ENCODE measurements at regions not wholly inside any gene's neighbourhood (a gene's known extent, or its start where the extent isn't known, plus 50 kb on each side); places are given as distances from the start of the nearest gene placed in this dataset.
A peak's percentile ranks its signal among the peaks of the same experiment; 100 is the strongest.

GRCh38 chr20:17838921-17839320 lies 129.7 kb downstream of the SNX5 start:
- peaks cover 2% of the 10 kb centered on the region; the same call in 1 of the 2 replicates for H3K4me1 ChIP-seq (ENCODE audit: insufficient read depth, low read length)
- H3K27me3 Mint-ChIP-seq (ENCODE audit: low read depth): no peaks in the 10 kb centered on the region; the same call in 1 of the 2 replicates
- no CpG with 5 or more reads among the region's 4 CpGs for WGBS (ENCODE audit: extremely low coverage, insufficient read length, low lambda C conversion rate)

More at GRCh38 chr20:17838921-17839320, 129.7 kb downstream of the SNX5 start:
- Histone ChIP-seq H3T11ph (ENCODE audit: low read length) (no peak overlapping the region), H3K9me3 (ENCODE audit: control insufficient read depth, low read depth, low read length) (no peaks in the 10 kb centered on the region), H4K20me1 (ENCODE audit: control insufficient read depth, insufficient read depth, insufficient read length) (no peaks in the 10 kb centered on the region), H2BK20ac (ENCODE audit: low read depth, low read length, poor library complexity, severe bottlenecking) (no peak overlapping the region), H2BK12ac (ENCODE audit: insufficient read length, low read depth, low read length) (no peak overlapping the region), H2BK15ac (ENCODE audit: low read depth, low read length) (no peak overlapping the region), H3K9ac (ENCODE audit: extremely low read depth, insufficient read length, low read length) (no peak overlapping the region), H3K79me2 (ENCODE audit: insufficient read depth, low read length) (no peaks in the 10 kb centered on the region), H4K8ac (replicated peaks; ENCODE audit: insufficient read length, low read depth, low read length) (no peak overlapping the region), H3K56ac (ENCODE audit: insufficient read length, low read depth, low read length) (no peak overlapping the region), H3K23ac (ENCODE audit: insufficient read length, low read depth, low read length) (no peak overlapping the region), H4K5ac (ENCODE audit: insufficient read length, low read depth, low read length) (no peak overlapping the region), H3K4me2 (ENCODE audit: insufficient read depth, insufficient read length, low read length) (no peak overlapping the region), H3K79me1 (ENCODE audit: insufficient read depth, low read depth, low read length, poor library complexity, severe bottlenecking) (no peaks in the 10 kb centered on the region), H3K27ac (ENCODE audit: insufficient read length, low read depth, low read length) (no peak overlapping the region), H2AK5ac (ENCODE audit: insufficient read length, low read length) (no peak overlapping the region), H2BK5ac (ENCODE audit: insufficient read length, low read length) (no peak overlapping the region), H2BK120ac (ENCODE audit: low read depth, low read length, poor library complexity, severe bottlenecking) (no peak overlapping the region), H2AFZ (ENCODE audit: low read length) (no peak overlapping the region), H4K91ac (ENCODE audit: insufficient read length, low read depth, low read length) (no peak overlapping the region), H3K4ac (ENCODE audit: low read depth, low read length) (no peak overlapping the region), H3K18ac (ENCODE audit: insufficient read length, low read depth, low read length) (no peak overlapping the region), H3K23me2 (ENCODE audit: insufficient read length, low read depth, low read length, poor library complexity, severe bottlenecking) (no peaks in the 10 kb centered on the region), H3K14ac (ENCODE audit: insufficient read depth, low read length) (no peak overlapping the region; the same call in 1 of the 2 replicates), H3K27me3 (ENCODE audit: insufficient read depth, low read length) (no peaks in the 10 kb centered on the region)
- peaks cover 28 to 31% of the 10 kb centered on the region in 2 experiments for H3K4me1 Mint-ChIP-seq
- H3K27ac Mint-ChIP-seq: peak overlapping the region in 1 of 3 experiments; percentile 66; a peak in 1 of 7 replicates
- 0 out of 5 replicates have a peak, but pooled peaks cover 0 to 3% of the 10 kb centered on the region in 2 experiments for H3K9me3 Mint-ChIP-seq
- H3K36me3 Mint-ChIP-seq (ENCODE audit: insufficient read depth in 1 of 3, low read depth in 3 of 3): no peaks in the 10 kb centered on the region
- TF ChIP-seq, protein P1, sequence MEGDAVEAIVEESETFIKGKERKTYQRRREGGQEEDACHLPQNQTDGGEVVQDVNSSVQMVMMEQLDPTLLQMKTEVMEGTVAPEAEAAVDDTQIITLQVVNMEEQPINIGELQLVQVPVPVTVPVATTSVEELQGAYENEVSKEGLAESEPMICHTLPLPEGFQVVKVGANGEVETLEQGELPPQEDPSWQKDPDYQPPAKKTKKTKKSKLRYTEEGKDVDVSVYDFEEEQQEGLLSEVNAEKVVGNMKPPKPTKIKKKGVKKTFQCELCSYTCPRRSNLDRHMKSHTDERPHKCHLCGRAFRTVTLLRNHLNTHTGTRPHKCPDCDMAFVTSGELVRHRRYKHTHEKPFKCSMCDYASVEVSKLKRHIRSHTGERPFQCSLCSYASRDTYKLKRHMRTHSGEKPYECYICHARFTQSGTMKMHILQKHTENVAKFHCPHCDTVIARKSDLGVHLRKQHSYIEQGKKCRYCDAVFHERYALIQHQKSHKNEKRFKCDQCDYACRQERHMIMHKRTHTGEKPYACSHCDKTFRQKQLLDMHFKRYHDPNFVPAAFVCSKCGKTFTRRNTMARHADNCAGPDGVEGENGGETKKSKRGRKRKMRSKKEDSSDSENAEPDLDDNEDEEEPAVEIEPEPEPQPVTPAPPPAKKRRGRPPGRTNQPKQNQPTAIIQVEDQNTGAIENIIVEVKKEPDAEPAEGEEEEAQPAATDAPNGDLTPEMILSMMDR (conservative IDR thresholded peaks at IDR 0.05): no peak
- H3K4me3 Mint-ChIP-seq: no peak overlapping the region
- no peak for DNase-seq

Measured in H9 (cell line).